HG02938 (cell line): ENCODE measurements at regions not wholly inside any gene's neighbourhood (a gene's known extent, or its start where the extent isn't known, plus 50 kb on each side); places are given as distances from the start of the nearest gene placed in this dataset.

Experiments
- ATAC-seq: cut with Tn5 transposase; IDR thresholded peaks from one replicate; pipeline ENCODE4 v1.9.1; 2021; ENCODE audit warnings: mild to moderate bottlenecking, moderate library complexity; ENCODE audit not compliant: unreplicated experiment

DNA sequence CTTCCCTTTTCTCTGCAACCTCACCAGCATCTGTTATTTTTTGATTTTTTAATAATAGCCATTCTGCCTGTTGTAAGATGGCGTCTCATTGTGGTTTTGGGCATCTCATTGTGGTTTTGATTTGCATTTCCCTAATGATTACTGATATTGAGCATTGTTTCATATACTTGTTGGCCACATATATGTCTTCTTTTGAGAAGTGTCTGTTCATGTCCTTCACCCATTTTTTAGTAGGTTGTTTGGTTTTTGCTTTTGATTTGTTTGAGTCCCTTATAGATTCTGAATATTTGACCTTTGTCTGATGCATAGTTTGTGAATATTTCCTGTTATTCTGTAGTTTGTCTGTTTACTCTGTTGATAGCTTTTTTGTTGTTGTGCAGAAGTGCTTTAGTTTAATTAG is 312.2 kb upstream of the TBC1D5 start:
- no peak for ATAC-seq

DNA sequence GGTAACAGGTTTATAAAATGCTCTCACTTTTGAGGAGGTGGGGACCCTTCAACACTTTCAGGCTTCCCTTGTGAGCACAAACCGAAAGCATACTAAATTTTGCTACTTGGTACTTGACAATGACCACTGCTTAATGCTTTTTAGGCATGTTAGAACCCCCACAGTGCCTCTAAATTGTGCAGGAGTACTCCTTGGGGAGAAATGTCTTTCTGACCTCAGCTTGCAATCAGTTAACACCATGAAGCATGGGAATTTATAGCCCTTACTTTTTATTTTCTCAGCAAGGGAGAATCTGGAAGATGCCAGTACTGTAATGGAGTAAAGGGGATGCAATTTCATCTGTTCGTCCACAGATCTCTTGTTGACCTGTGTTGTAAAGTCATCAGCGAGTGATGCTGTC is 308.9 kb upstream of the TBC1D5 start:
- no peak for ATAC-seq

DNA sequence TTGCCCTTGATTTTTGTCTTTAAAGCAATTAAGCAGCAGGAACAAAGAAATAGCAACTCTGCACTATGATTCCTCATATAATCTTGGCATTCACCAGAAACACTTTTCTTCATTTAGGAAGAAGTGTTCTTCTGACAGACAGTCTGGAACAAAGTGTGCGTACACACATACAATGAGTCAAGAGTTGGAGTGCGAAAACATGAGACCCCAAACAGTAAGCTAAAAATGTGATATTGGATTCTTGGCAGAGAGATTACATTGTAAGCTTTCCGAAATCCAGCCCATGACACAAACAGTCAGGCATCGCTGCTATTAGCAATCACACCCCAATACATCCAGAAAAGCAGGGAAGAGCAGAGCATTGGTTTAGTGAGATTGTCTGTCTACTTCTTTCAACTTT is 306.7 kb upstream of the TBC1D5 start:
- ATAC-seq = no peak

DNA sequence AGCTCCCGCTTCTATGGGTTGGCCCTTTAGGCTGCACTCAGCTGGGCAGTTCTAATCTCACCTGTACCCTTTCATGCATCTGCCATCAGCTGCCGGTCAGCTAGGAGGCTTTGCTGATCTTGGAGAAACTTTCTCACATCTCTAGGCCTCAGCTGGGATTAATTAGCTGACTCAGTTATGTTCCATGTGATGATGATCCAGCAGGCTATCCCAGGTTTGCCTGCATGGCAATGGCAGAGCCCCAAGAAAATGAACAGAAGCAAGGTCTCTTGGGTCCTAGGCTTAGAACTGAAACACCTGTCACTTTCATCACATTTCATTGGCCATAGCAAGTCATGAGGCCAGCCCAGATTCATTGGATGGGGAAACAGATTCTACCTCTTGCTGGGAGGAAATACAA is 304.6 kb upstream of the TBC1D5 start:
- no peak for ATAC-seq

DNA sequence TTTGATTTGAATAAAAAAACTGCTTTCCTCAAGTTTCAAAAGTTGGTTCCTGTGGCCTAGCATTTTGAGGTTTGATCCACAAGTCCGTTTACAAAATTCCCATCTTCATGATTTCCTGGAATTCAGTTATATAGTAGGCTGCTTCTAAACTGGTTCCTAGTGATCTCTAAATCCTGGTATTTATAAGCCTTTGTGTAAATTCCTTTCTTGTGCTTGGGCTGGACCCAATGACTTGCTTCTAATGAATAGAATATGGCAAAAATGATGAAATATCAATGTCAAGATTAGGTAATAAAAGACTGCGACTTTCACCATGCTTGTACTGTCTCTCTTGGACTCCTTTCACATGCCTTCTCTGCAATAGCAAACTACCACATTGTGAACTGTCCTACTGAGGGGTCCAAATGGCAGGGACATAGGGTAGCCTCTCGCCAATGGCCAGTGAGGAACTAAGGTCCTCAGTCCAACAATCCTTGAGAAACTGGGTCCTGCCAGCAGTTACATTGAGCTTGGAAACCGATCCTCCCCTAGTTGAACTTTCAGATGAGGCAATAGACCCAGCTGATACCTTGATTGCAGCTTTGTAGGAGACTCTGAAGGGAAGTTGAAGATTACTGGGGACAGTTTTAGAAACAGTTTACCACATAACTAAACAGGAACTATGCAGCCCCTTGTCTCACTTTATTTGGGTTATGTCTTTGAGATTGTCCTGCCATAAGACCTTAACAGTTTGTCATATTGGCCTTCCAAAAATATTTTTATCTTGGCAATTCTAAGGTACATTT is 303.9 kb upstream of the TBC1D5 start:
- ATAC-seq = no peak

DNA sequence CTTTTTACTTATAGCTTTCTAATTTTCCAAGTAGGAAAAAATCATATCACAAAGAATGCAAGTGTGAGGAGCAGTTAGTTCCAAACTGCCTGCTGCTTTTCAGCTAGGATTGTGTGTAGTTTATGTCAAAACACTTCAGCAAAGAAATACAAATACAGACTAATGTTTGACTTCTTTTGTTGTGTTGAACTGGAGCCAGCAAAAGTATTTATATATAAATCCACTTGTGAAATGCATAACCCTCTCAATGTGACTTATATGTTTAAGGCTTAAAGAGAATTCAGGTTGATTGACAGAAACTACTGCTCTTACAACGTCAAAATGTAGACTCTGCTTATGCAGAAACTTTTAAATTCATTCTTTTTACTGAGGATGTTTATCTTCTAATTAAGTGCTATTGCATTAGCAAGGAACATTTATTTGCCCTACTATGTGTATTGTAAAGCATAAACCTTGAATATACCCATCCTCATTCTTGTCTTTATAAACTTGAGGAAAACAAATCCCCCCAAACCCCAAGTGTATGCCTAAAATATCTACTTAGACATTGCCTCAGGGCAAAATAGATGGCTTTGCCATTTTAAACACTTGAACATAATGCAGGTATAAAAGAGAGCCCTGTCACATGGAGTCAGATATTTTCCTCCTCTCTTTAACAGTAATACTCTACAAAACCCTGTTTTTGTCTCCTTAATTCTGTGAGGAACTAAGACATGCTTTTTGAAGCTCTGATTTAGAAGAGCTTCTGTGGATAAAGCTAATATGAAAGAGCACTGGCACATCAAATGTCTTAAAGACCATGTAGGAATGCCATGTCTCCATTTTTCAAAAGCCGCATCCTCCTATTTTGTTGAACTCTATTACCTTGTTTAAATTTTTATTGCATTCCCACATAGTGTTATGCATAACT is 302.8 kb upstream of the TBC1D5 start:
- ATAC-seq = no peak

DNA sequence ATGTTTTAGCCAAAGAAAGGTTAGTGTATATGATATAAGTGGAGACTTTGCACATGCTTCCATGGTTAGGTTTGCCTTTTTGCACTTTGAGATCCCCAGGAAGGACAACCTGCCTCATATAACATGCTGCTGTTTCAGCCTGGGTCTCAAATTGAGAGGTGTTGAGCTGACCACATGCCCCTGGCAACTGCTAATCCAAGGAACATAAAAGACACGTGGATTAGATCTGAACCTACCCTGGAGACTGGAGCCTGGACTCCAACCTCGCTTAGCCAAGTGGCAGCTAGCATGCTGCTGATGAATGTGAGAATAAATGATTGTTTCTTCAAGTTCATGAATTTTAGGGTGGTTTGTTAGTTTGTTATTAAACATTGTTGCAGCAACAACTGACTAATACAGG is 301.8 kb upstream of the TBC1D5 start:
- no peak for ATAC-seq

DNA sequence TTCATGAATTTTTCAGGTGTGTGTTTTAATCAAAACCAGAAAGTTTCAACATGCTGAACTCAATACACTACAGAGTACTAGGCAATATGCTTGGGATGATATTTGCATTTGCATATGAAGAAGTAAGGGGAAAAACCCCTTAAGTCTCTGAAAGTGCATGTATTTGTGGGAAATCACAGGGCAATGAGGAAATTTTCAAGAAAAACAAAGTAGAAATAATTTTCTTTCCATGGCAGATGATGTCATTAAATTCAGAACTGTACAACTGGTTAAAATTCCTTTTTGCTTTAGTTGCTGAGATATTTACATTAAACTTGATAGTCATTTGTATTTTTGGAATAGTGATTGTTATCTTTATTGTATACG is 294.0 kb upstream of the TBC1D5 start:
- no peak for ATAC-seq

DNA sequence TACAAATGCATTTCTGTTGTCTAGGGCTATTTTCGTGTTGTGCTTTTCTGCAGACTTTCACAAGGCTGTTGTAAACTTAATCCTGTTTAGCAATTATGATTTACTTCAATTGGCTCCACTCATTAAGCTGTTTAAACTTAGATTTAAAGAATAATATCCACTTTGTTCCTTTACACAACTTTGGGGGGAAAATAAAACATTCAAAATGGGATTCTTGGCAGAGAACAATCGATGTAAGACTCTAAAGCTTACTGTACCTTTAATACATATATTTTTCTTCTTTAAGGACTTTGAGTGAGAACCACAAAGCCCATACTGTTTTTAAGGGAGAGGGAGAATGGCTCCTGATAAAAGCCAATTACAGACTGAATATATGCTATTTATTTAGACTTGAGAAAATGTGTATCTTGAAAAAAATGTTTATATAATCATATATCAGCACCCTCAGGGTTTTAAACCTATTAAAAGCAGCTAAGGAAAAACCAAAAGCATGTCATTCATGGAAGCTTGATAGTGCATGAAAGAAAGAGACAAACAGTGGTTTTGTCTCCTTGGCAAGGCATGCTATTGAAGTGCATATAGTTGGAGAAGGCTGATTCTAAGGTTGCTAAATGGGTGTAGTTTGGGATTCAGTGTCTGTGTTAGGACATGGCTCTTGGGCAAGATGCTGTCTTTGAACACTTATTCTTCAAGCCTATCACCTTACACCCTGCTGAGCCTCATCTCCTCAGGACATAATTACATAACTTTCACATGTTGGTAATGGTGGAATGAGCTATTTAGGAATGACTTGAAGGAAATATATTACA is 293.4 kb upstream of the TBC1D5 start:
- no peak for ATAC-seq

DNA sequence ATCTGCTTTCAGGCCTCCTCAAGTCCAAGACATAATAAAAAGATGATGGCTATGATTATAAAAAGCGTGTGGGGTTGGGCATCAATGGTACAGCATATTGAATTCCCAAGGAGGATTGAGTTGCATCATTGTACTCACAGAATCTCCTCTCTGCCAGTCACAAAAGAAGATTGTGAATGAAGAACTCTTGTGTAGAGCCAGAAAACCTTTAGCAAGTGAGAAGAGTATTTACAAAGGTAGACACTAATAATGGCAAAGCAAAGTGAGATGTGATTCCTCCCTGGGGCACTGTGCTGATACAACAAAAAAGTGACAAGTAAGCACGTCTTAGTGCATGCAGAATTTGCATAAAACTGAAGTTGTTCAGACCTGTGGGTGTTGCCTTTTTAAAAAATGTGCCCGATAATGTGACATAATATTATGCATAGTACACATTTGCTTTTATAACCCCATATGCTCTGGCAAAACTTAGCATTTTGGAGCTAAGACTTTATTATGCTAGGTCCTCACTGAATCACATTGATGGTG is 291.2 kb upstream of the TBC1D5 start:
- no peak for ATAC-seq

DNA sequence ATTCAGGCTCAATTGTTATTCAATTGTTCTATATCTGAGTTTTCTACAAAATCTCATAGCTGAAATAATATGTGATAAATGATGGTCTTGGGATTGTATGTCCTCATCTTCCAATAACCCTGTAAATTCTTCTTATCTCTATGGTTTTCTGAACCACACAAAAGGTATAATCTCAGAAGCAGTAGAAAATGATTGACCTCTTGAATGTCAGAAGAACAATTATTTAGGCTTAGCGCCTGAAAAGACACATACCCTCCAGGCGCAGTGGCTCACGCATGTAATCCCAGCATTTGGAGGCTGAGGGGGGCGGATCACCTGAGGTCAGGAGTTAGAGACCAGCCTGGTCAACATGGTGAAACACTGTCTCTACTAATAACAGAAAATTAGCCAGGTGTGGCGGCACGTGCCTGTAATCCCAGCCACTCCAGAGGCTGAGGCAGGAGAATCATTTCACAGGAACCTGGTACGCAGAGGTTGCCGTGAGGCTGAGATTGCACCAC is 288.0 kb upstream of the TBC1D5 start:
- no peak for ATAC-seq

DNA sequence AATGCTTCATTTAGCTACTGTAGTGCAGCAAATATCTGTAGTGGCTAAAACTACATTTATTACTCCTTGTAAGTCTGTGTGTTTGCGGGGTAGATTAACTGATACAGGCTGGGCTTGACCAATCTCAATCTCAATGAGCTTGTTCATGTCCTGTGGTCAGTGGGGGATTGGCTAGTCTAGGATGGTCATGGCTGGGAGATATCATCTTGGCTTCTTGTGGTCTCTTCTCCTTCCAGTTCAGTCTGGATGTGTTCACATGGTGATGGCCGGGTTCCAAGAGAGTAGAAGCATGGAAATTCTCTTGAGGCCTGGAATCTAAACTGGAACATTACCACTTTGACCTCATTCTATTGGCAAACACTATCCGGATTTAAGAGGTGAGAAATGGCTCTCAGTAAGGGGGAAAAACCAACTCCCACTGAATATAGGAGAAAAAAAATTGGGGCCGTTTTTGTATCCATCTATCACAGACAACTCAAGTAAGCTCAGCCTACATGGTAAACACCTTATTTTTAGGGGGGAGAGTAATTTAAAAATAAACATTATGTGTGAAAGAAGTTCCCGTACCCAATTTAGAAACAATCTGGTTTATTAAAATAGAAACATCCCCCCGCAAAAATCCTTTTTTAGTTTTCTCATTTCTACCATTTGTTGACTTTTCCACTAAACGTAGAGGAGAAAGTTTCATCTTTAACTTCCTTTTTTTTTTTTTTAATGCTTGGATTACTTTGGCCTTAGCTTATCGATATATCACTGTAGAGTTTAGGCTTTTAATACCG is 284.9 kb upstream of the TBC1D5 start:
- no peak for ATAC-seq

DNA sequence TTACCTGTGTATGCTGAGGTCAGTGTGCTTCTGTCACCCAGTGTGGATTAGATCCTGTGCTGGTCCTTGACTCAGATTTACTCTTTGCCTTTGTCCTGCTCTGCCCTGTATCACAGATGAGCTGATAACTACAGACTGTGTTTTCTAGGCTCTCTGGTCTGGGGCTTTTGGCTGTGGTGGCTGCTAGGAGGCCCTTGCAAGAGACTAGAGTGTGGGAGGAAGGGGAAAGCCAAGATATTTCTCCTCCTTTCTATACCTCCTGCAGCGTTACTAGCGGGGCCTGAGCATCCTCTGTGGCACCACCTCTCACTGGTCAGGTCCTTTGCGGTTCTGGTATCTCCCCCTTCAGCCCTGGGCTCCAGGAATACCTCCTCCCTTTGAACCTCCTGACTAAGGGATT is 282.3 kb upstream of the TBC1D5 start:
- ATAC-seq = no peak

DNA sequence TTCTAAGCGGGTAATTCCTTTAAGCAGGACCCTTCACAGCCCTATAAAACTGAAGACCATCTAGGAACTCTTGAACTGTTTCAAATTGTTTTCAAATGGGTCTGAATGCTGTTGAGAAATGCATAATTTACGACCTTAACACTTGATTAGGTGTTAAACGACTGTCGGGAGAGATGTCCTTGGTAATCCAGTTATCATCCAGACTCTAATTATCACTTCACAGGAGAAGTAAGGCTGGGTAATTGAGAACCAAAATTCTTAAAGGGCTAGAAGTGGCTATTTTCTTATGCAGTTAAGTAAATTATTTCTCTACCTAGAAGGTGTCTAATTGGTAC is 276.7 kb upstream of the TBC1D5 start:
- ATAC-seq = no peak

DNA sequence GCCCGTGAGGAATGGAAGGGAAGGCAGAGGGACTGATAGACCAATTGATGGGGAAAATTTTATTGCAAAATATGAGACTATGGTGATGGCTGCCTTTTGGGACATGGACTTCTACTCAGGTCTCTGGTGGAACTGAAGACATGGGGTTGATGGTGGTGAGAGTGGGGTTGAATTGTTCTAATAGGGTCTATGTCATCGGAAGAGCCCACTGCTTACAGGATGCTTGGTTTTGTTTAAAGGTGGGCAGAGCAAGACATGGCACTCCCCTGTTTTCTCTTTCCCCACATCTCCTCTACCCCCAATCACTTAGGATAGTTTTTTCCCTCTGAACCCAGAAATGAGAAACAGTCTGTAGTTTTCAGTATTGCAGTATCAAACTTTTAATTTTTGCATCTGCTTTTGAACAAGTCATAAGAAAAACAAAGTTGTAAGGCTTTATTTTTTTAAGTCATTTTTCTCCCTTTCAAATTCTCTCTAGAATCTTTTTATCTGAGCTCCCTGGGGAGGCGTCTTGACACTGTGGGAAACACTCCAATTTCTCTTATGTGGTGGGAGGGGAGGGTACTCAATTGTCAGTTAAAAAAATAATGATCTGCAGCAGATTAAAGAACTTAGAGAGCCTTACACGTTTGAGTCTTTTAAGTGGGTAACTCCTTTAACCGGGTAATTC is 276.2 kb upstream of the TBC1D5 start:
- ATAC-seq = no peak

DNA sequence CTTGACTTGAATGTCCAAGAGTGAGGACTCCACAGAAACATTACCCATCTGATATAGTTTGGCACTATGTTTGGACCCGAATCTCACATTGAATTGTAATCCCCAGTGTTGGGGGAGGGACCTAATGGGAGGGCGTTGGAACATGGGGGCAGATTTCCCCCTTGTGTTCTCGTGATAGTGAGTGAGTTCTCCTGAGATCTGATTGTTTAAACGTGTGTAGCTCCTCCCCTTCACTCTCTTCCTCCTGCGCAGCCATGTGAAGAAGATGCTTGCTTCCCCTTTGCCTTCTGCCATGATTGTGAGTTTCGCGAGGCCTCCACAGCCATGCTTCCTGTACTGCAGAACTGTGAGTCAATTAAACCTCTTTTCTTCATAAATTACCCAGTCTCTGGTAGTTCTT is 273.9 kb upstream of the TBC1D5 start:
- no peak for ATAC-seq

DNA sequence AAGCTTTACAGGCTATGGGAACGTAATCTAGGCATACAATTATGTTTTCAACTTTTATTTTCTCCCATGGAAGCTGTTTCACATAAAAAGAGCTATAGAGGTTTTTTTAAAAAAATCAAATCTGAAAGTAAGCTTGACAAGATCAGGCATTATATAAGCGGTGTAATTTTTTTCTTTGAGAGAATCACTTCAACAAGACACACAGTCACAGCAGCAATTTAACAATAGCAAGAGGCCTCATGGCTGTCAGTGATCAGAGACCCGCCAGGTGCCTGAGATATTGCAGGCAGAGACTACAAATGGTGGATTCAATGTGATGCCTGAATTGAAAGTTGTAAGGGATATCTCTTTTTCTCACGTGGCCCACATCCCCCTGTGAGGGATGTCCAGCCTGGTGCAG is 270.5 kb upstream of the TBC1D5 start:
- ATAC-seq = no peak

DNA sequence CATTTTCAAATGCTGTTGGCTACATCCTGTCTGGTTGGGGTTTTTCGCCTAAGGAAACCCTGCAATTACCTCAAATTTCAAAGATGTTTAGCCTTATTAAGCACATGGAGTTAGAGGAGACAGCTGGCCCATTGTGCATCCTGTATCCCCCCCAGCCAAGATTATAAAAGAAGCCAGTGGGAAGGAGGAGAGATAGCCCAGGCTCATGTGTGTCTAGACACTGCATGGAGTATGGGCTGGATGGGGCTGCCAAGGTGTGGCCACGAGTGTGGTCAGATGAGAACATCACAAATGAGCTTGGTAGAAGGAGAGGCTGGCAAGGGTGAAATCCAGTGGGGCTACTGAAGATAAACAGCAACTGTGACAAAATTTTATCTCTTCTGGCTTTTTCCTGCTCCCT is 270.0 kb upstream of the TBC1D5 start:
- no peak for ATAC-seq

DNA sequence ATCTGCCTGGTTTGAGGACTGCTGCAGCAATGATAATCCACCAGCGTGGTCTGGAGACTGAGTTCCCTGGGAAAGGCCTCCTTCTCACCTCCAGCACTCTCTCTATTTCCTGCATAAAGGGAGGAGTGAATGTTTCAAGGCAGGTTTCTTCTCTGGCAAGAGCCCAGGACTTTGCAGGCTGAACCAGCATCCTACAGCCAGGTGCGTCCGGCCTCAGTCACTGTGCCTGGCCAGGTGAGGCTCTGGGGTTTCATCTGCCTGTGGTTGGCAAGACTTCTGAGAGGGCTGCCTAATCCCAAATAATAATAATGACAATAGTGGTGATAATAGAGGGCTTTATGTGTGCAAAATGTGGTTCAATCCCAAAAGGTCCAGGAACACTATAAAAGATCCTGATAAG is 269.0 kb upstream of the TBC1D5 start:
- no peak for ATAC-seq

DNA sequence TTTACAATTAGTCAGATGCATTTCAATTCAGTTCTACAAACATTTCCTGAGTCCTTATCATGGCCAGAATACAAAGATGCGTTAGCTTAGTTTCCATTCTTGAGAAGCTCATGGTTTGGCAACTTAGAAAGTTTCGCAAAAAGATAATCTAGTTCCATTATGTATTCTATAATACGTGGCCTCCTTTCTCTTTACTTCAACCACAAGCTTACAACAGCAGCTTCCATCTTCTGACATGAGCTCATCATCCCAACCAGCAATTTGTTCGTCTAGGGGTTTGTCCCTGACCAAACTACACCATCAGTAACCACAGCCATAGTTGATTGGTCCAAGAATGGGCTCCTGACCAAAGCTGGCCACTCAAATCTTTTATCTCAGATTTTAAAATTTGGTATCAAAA is 267.6 kb upstream of the TBC1D5 start:
- no peak for ATAC-seq
